MM.1S (cell line): ENCODE measurements at regions not wholly inside any gene's neighbourhood (a gene's known extent, or its start where the extent isn't known, plus 50 kb on each side); places are given as distances from the start of the nearest gene placed in this dataset.

ENCODE experiments used
- DNase-seq: peaks from one replicate; pipeline ENCODE4 v3.0.0-alpha.2; 2015
- H2AFZ ChIP-seq: fragments of 300-600 bp; sonication (generic); 2 replicates; pipeline ENCODE4 v1.6.0; 2016; ENCODE audit warnings: antibody characterized with exemption, low read length
- H3F3A ChIP-seq: fragments of 300-600 bp; sonication (generic); 2 replicates; pipeline ENCODE4 v1.6.1; 2016; ENCODE audit warnings: mild to moderate bottlenecking, antibody characterized with exemption, low read length, moderate library complexity, mixed read lengths; ENCODE audit not compliant: insufficient read depth
- H3K27ac ChIP-seq: fragments of 300-600 bp; sonication (generic); 2 replicates; pipeline ENCODE4 v1.5.1; 2016; ENCODE audit warnings: mild to moderate bottlenecking, low read length
- H3K27me3 ChIP-seq: fragments of 300-600 bp; sonication (generic); replicated peaks from 2 replicates; pipeline ENCODE4 v1.6.0; 2016; ENCODE audit warnings: low read length; ENCODE audit not compliant: insufficient read depth
- H3K36me3 ChIP-seq: fragments of 300-600 bp; sonication (generic); replicated peaks from 2 replicates; pipeline ENCODE4 v1.6.1; 2016; ENCODE audit warnings: mild to moderate bottlenecking, low read length, mixed read lengths; ENCODE audit not compliant: insufficient read depth
- H3K4me1 ChIP-seq: fragments of 300-600 bp; sonication (generic); 2 replicates; pipeline ENCODE4 v1.6.1; 2016; ENCODE audit warnings: low read length, mixed read lengths
- H3K4me2 ChIP-seq: fragments of 300-600 bp; sonication (generic); 2 replicates; pipeline ENCODE4 v1.6.0; 2016; ENCODE audit warnings: low read depth, low read length
- H3K4me3 ChIP-seq: fragments of 300-600 bp; sonication (generic); 2 replicates; pipeline ENCODE4 v1.5.1; 2016; ENCODE audit warnings: low read length, mixed read lengths
- H3K79me2 ChIP-seq: fragments of 300-600 bp; sonication (generic); 2 replicates; pipeline ENCODE4 v1.6.1; 2016; ENCODE audit warnings: mixed run types, low read length, mixed read lengths
- H3K9ac ChIP-seq: fragments of 300-600 bp; sonication (generic); 2 replicates; pipeline ENCODE4 v1.6.1; 2016; ENCODE audit warnings: low read length, mixed read lengths
- H3K9me2 ChIP-seq: fragments of 300-600 bp; sonication (generic); replicated peaks from 2 replicates; pipeline ENCODE4 v1.6.1; 2016; ENCODE audit warnings: mild to moderate bottlenecking, low read length, mixed read lengths; ENCODE audit not compliant: insufficient read depth
- H3K9me3 ChIP-seq: fragments of 300-600 bp; sonication (generic); replicated peaks from 2 replicates; pipeline ENCODE4 v1.6.1; 2016; ENCODE audit warnings: mild to moderate bottlenecking, low read length, mixed read lengths; ENCODE audit not compliant: insufficient read depth
- H4K20me1 ChIP-seq: fragments of 300-600 bp; sonication (generic); 2 replicates; pipeline ENCODE4 v1.6.1; 2016; ENCODE audit warnings: mild to moderate bottlenecking, low read length, moderate library complexity, mixed read lengths; ENCODE audit not compliant: insufficient read depth
- CTCF ChIP-seq: fragments of 300-600 bp; sonication (generic); IDR thresholded peaks from 2 replicates; pipeline ENCODE4 v1.5.1; 2016; ENCODE audit warnings: antibody characterized with exemption, low read length, mixed read lengths
- EZH2 ChIP-seq: fragments of 300-600 bp; sonication (generic); optimal IDR thresholded peaks from 2 replicates; pipeline ENCODE3; 2017; ENCODE audit warnings: low read depth, mild to moderate bottlenecking, antibody characterized with exemption, low read length, mixed read lengths
- EZH2phosphoT487 ChIP-seq: fragments of 300-600 bp; sonication (generic); IDR thresholded peaks from 2 replicates; pipeline ENCODE4 v1.6.1; 2018; ENCODE audit warnings: antibody characterized with exemption, low read length

DNA sequence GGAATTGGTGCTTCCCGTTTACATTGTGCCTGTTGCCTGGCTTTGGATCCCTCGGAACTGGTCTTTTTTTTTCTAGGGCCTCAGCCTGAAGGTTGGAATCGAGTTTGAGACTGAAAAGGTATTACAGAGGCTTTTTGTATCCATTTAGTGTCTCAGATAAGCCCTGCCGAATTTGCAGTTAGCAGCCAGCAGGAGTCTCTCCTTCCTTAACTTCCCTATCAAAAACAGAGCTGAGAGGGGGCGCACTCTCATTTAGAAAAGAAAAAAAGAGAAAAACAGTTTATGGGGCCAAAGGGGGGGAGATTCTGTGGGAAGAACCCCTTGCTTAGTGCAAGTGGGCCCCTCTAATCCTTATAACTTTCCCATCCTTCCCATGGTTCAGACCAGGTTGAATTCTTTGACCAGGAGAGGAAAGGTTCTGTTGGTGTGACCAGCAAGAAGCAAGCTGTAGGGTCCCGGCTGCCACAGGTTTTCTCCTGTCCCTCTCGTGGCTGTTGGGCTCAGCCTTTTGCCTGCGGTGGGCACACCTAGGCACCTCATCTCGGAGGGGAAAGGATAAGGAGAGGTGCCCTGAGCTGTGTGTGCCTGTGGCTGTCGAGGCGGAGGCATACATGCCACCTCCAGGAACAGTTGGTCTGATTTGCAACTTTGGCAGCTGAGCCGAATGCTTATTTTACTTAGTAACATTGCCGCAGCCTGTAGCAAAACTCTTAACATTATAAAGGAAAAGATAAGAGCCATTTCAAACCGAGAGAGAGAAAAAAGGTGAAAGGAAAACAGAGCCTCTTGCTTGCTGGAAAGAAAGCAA, 565.0 kb upstream of the CNTN5 start:
- no peak overlapping the region for H3K4me2 ChIP-seq
- no peaks in the 10 kb centered on the region for H3K27me3 ChIP-seq
- no peaks in the 10 kb centered on the region for H3K9me3 ChIP-seq
- TF ChIP-seq EZH2 (no peak), CTCF (no peak), EZH2phosphoT487 (no peak)
- no peaks in the 10 kb centered on the region for H3K9me2 ChIP-seq
- H3K4me1 ChIP-seq = no peaks in the 10 kb centered on the region
- H3K4me3 ChIP-seq = no peak overlapping the region
- no peak for DNase-seq
- no peaks in the 10 kb centered on the region for H3F3A ChIP-seq
- no peaks in the 10 kb centered on the region for H4K20me1 ChIP-seq
- no peak overlapping the region for H3K27ac ChIP-seq
- H3K9ac ChIP-seq = no peak overlapping the region
- H2AFZ ChIP-seq = no peak overlapping the region
- H3K36me3 ChIP-seq = no peaks in the 10 kb centered on the region
- H3K79me2 ChIP-seq = no peaks in the 10 kb centered on the region

- H3F3A ChIP-seq = no peaks in the 10 kb centered on the region
- TF ChIP-seq EZH2phosphoT487 (no peak), EZH2 (no peak), CTCF (no peak)
- H3K79me2 ChIP-seq = no peaks in the 10 kb centered on the region
- no peaks in the 10 kb centered on the region for H3K9me3 ChIP-seq
- H3K4me3 ChIP-seq = no peak overlapping the region
- H3K27ac ChIP-seq = no peak overlapping the region
- no peak overlapping the region for H2AFZ ChIP-seq
- H3K9ac ChIP-seq = no peak overlapping the region
- DNase-seq = no peak
- H3K36me3 ChIP-seq = no peaks in the 10 kb centered on the region
- no peaks in the 10 kb centered on the region for H3K9me2 ChIP-seq
- H3K4me1 ChIP-seq = no peaks in the 10 kb centered on the region
- no peak overlapping the region for H3K4me2 ChIP-seq
- H4K20me1 ChIP-seq = no peaks in the 10 kb centered on the region
- H3K27me3 ChIP-seq = no peaks in the 10 kb centered on the region
Observed at GRCh38 chr11:98456308-98456680, 564.5 kb upstream of the CNTN5 start.

- Histone ChIP-seq H3K79me2 (no peaks in the 10 kb centered on the region), H3K9ac (no peak overlapping the region), H3K36me3 (no peaks in the 10 kb centered on the region), H4K20me1 (no peaks in the 10 kb centered on the region), H2AFZ (no peak overlapping the region), H3K9me3 (no peaks in the 10 kb centered on the region), H3K27ac (no peak overlapping the region), H3K4me2 (no peak overlapping the region), H3K4me1 (no peaks in the 10 kb centered on the region), H3K4me3 (no peak overlapping the region), H3K9me2 (no peaks in the 10 kb centered on the region), H3K27me3 (no peaks in the 10 kb centered on the region), H3F3A (no peaks in the 10 kb centered on the region)
- TF ChIP-seq EZH2 (no peak), CTCF (no peak), EZH2phosphoT487 (no peak)
- no peak for DNase-seq
Observed at GRCh38 chr11:98495016-98495415, 525.7 kb upstream of the CNTN5 start.
